CD4-positive, alpha-beta T cell (primary cell): ENCODE measurements at regions not wholly inside any gene's neighbourhood (a gene's known extent, or its start where the extent isn't known, plus 50 kb on each side); places are given as distances from the start of the nearest gene placed in this dataset.

ENCODE experiments used
- ATAC-seq: fragments of 200-7000 bp; cut with Tn5 transposase; one replicate; pipeline ENCODE4 v1.10.0; 2022; ENCODE audit warnings: mild to moderate bottlenecking; ENCODE audit not compliant: poor library complexity
- CTCF ChIA-PET: fragments of 350-600 bp; sonication (Branson Sonifier 250); formaldehyde crosslinking; loops from one replicate; lab custom pipeline; 2021; ENCODE audit warnings: antibody characterized with exemption, inconsistent platforms; lab: Charles Lee
- POLR2A ChIA-PET: fragments of 350-600 bp; sonication (Branson Sonifier 250); formaldehyde crosslinking; loops from one replicate; lab custom pipeline; 2021; ENCODE audit warnings: antibody characterized with exemption, inconsistent platforms; lab: Charles Lee
- DNase-seq, 14 experiments: peaks; one replicate each; pipeline ENCODE4 v3.0.0-alpha.2; 2013 to 2020; ENCODE audit warnings: mixed read lengths in 2 of 14
- H3K27ac ChIP-seq, 2 donors: one replicate each; pipeline versions ENCODE4 v1.5.1 to v1.7.0; 2013; ENCODE audit warnings: low read length in 2 of 2, low read depth in 1 of 2, mild to moderate bottlenecking in 1 of 2
- H3K27me3 ChIP-seq, 2 experiments: 1 replicate in 1 of 2; 2 replicates in 1 of 2; pipeline versions ENCODE4 v1.6.1 to v1.7.0; 2013; ENCODE audit warnings: low read length in 2 of 2, control low read depth in 1 of 2, mild to moderate bottlenecking in 1 of 2, moderate library complexity in 1 of 2; ENCODE audit not compliant: insufficient read depth in 2 of 2, control insufficient read depth in 1 of 2
- H3K36me3 ChIP-seq: one replicate; pipeline ENCODE4 v1.6.1; 2013; ENCODE audit warnings: low read length, control low read depth; ENCODE audit not compliant: insufficient read depth
- H3K4me1 ChIP-seq: one replicate; pipeline ENCODE4 v1.6.1; 2013; ENCODE audit warnings: low read length, control low read depth; ENCODE audit not compliant: insufficient read depth
- H3K4me3 ChIP-seq: one replicate; pipeline ENCODE4 v1.5.1; 2013; ENCODE audit warnings: mild to moderate bottlenecking, low read length, moderate library complexity
- H3K9me3 ChIP-seq, 2 experiments: 1 replicate in 1 of 2; 2 replicates in 1 of 2; pipeline versions ENCODE4 v1.6.1 to v1.7.0; 2013; ENCODE audit warnings: low read length in 2 of 2, mild to moderate bottlenecking in 2 of 2, control low read depth in 1 of 2, moderate library complexity in 1 of 2; ENCODE audit not compliant: control insufficient read depth in 1 of 2, insufficient read depth in 1 of 2
- H3K27ac Mint-ChIP-seq: one replicate; pipeline ENCODE4 v1.8.0; 2020; ENCODE audit warnings: mixed read lengths
- H3K27me3 Mint-ChIP-seq: one replicate; pipeline ENCODE4 v1.8.0; 2021; ENCODE audit warnings: mixed read lengths
- H3K36me3 Mint-ChIP-seq: one replicate; pipeline ENCODE4 v1.8.0; 2021; ENCODE audit warnings: low read depth, mixed read lengths
- H3K4me1 Mint-ChIP-seq: one replicate; pipeline ENCODE4 v1.8.0; 2021; ENCODE audit warnings: low read depth, mixed read lengths
- H3K4me3 Mint-ChIP-seq: one replicate; pipeline ENCODE4 v1.8.0; 2020; ENCODE audit warnings: mild to moderate bottlenecking, mixed read lengths
- H3K9me3 Mint-ChIP-seq: one replicate; pipeline ENCODE4 v1.8.0; 2020; ENCODE audit warnings: mixed read lengths
- intact Hi-C, 2 experiments: fragments of 100-400 bp; cut with DNase I in 1 of 2; cut with micrococcal nuclease in 1 of 2; formaldehyde crosslinking; loops; one replicate each; pipeline versions ENCODE4 v1.15.1 to v1.9.0; 2023 to 2025; cut with DNase I, micrococcal nuclease
- TF ChIP-seq, protein P1 (sequence below): fragments of 200-600 bp; IDR thresholded peaks from one replicate; pipeline ENCODE4 v1.8.0; 2022; ENCODE audit warnings: antibody characterized with exemption, mild to moderate bottlenecking

- no peak for ATAC-seq
These were observed 68.1 kb upstream of the PHYHIPL start for GRCh38 chr10:59108296-59108870.

GRCh38 chr10:59108886-59109288, 67.6 kb upstream of the PHYHIPL start:
- ChIA-PET POLR2A (no interaction called here), CTCF (no interaction called here)
- DNase-seq (no peak), ATAC-seq (no peak)
- Mint-ChIP-seq H3K27ac (no peak overlapping the region), H3K4me1 (no peaks in the 10 kb centered on the region), H3K27me3 (no peaks in the 10 kb centered on the region), H3K36me3 (no peaks in the 10 kb centered on the region), H3K4me3 (no peak overlapping the region), H3K9me3 (peaks cover 3% of the 10 kb centered on the region)
- Histone ChIP-seq H3K4me1 (no peaks in the 10 kb centered on the region), H3K36me3 (no peaks in the 10 kb centered on the region), H3K9me3 (no peaks in the 10 kb centered on the region), H3K4me3 (no peak overlapping the region), H3K27me3 (no peaks in the 10 kb centered on the region), H3K27ac (no peak overlapping the region)
- TF ChIP-seq, protein P1, sequence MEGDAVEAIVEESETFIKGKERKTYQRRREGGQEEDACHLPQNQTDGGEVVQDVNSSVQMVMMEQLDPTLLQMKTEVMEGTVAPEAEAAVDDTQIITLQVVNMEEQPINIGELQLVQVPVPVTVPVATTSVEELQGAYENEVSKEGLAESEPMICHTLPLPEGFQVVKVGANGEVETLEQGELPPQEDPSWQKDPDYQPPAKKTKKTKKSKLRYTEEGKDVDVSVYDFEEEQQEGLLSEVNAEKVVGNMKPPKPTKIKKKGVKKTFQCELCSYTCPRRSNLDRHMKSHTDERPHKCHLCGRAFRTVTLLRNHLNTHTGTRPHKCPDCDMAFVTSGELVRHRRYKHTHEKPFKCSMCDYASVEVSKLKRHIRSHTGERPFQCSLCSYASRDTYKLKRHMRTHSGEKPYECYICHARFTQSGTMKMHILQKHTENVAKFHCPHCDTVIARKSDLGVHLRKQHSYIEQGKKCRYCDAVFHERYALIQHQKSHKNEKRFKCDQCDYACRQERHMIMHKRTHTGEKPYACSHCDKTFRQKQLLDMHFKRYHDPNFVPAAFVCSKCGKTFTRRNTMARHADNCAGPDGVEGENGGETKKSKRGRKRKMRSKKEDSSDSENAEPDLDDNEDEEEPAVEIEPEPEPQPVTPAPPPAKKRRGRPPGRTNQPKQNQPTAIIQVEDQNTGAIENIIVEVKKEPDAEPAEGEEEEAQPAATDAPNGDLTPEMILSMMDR: no peak
- intact Hi-C loops: no loop called here

More at GRCh38 chr10:59108296-59108870, 68.1 kb upstream of the PHYHIPL start:
- no peaks in the 10 kb centered on the region for H3K36me3 Mint-ChIP-seq
- Histone ChIP-seq H3K27me3 (no peaks in the 10 kb centered on the region), H3K9me3 (no peaks in the 10 kb centered on the region), H3K4me1 (no peaks in the 10 kb centered on the region), H3K4me3 (no peak overlapping the region), H3K27ac (no peak overlapping the region), H3K36me3 (no peaks in the 10 kb centered on the region)
- TF ChIP-seq, protein P1: no peak
- intact Hi-C loops: no loop called here
- no peaks in the 10 kb centered on the region for H3K4me1 Mint-ChIP-seq
- ChIA-PET CTCF (no interaction called here), POLR2A (no interaction called here)
- no peak overlapping the region for H3K4me3 Mint-ChIP-seq
- peaks cover 3% of the 10 kb centered on the region for H3K9me3 Mint-ChIP-seq
- no peak for DNase-seq
- no peak overlapping the region for H3K27ac Mint-ChIP-seq
- H3K27me3 Mint-ChIP-seq: no peaks in the 10 kb centered on the region

DNA sequence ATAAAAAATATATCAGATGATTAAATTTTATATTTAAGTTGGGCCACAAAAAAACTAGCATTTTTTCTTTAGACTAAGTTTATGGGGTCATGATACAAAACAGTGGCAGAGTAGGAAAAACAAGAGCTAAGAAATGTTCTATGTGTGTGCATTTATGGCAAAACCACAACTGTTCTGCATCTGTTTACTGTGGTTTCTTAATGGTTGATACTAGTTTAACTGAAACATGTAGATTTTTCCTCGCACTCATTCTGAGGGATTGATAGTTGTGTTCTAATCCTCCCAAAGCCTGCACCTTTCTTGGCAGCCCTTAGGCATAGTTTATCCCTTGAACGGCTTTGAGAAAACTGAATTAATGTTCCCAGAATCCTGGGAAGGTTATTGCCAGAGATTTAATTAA, 66.6 kb upstream of the PHYHIPL start:
- H3K36me3 Mint-ChIP-seq: no peaks in the 10 kb centered on the region
- H3K27me3 Mint-ChIP-seq: no peaks in the 10 kb centered on the region
- H3K4me1 Mint-ChIP-seq: no peaks in the 10 kb centered on the region
- Histone ChIP-seq H3K4me3 (no peak overlapping the region), H3K9me3 (no peaks in the 10 kb centered on the region), H3K36me3 (no peaks in the 10 kb centered on the region), H3K27me3 (no peaks in the 10 kb centered on the region), H3K27ac (no peak overlapping the region), H3K4me1 (no peaks in the 10 kb centered on the region)
- no peak overlapping the region for H3K27ac Mint-ChIP-seq
- TF ChIP-seq, protein P1: no peak
- CTCF ChIA-PET: no interaction called here
- intact Hi-C loops: no loop called here
- DNase-seq: no peak
- no peak for ATAC-seq
- POLR2A ChIA-PET: no interaction called here
- H3K9me3 Mint-ChIP-seq: peaks cover 3% of the 10 kb centered on the region
- H3K4me3 Mint-ChIP-seq: no peak overlapping the region
